ENCODE measurements at regions not wholly inside any gene's neighbourhood (a gene's known extent, or its start where the extent isn't known, plus 50 kb on each side); places are given as distances from the start of the nearest gene placed in this dataset.

- no peaks in the 10 kb centered on the region for H3K36me3 ChIP-seq
- TF ChIP-seq POLR2A (IDR thresholded peaks at IDR 0.05) (no peak), CTCF (IDR thresholded peaks at IDR 0.05) (no peak)
- H3K27me3 ChIP-seq, result no peaks in the 10 kb centered on the region
- H3K9me3 ChIP-seq, result no peaks in the 10 kb centered on the region
- no peak overlapping the region for H3K27ac ChIP-seq
- intact Hi-C loops (cut with DNase I), result no loop called here
- DNase-seq, result no peak
- no peak overlapping the region for H3K4me3 ChIP-seq
- no peak for ATAC-seq
- no peaks in the 10 kb centered on the region for H3K4me1 ChIP-seq
These were observed 619.8 kb upstream of the LCORL start for GRCh38 chr4:18641334-18641733.

DNA sequence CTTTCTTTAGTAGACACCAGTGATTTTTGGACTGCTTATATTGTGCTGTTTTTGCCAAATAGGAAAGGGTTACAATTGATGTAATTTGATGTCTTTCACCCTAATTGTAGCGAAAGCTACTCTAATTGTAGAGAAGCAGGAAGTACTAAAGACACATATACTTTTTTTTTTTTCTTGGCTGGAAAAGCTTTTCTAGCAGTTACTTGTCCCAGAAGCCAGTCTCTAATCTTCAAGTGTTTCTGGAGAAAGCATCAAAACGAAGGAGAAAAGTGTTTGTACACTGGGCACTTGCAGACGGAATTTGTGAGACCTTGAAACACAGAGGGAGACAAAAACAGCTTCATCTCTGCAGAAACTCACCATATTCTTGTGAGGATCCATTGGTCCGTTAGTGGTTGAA lies 616.5 kb upstream of the LCORL start:
- ATAC-seq, result no peak
- Histone ChIP-seq H3K9me3 (no peaks in the 10 kb centered on the region), H3K27me3 (peaks cover 0 to 6% (median 0%) of the 10 kb centered on the region in 9 donors), H3K4me3 (no peak overlapping the region), H3K4me1 (no peaks in the 10 kb centered on the region), H3K27ac (no peak overlapping the region), H3K36me3 (no peaks in the 10 kb centered on the region)
- no peak for TF ChIP-seq POLR2A (IDR thresholded peaks at IDR 0.05)
- TF ChIP-seq CTCF (IDR thresholded peaks at IDR 0.05), result no peak
- 40 to 55% (median 52%) methylated on average over 4 of the region's 4 CpGs for WGBS, 4 donors
- intact Hi-C loops (cut with DNase I), result no loop called here
- DNase-seq, result no peak

DNA sequence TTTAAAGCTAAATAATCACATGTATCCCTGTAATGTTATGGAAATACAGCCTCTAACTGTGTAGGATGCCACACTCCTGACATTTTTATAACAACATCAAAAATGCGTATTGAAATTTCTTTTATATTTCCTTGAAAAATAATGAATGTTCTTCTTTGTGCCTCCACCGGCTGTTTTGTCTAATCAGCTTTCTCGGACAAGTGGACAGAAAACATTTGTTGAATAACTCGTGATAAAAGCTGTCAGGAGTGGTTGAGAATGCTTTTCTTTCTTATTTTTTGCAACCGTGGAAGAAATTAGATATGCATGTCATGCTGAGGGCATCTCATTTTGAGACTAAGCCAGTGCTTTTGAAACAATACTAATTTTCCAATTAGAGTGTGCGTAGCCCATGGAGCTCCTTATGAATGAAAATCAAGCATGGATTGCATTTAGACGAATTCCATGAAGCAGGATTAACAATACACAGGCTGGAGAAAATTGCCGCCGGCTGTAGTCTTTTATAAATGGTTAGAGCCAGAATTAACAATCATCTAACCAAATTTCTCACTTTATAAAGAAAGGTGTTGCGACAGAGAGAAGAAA lies 614.5 kb upstream of the LCORL start:
- no peak for TF ChIP-seq CTCF (IDR thresholded peaks at IDR 0.05)
- no peak for TF ChIP-seq POLR2A (IDR thresholded peaks at IDR 0.05)
- ATAC-seq (no peak), DNase-seq (no peak)
- intact Hi-C loops (cut with DNase I), result no loop called here
- WGBS, 4 donors, result 49 to 58% (median 56%) methylated on average over 10 of the region's 10 CpGs
- Histone ChIP-seq H3K4me3 (no peak overlapping the region), H3K27me3 (peaks cover 0 to 6% (median 0%) of the 10 kb centered on the region in 9 donors), H3K4me1 (no peaks in the 10 kb centered on the region), H3K27ac (no peak overlapping the region), H3K36me3 (no peaks in the 10 kb centered on the region), H3K9me3 (peaks cover 0 to 4% (median 0%) of the 10 kb centered on the region in 12 donors)

GRCh38 chr4:18635531-18635930 lies 614.0 kb upstream of the LCORL start:
- DNase-seq (no peak), ATAC-seq (no peak)
- intact Hi-C loops (cut with DNase I), result no loop called here
- Histone ChIP-seq H3K4me3 (no peak overlapping the region), H3K36me3 (no peaks in the 10 kb centered on the region), H3K27me3 (peaks cover 0 to 6% (median 0%) of the 10 kb centered on the region in 9 donors), H3K27ac (no peak overlapping the region), H3K4me1 (no peaks in the 10 kb centered on the region), H3K9me3 (peaks cover 0 to 7% (median 0%) of the 10 kb centered on the region in 12 donors)
- WGBS, 4 donors, result 33 to 44% (median 35%) methylated on average over 3 of the region's 3 CpGs
- TF ChIP-seq CTCF (IDR thresholded peaks at IDR 0.05) (no peak), POLR2A (IDR thresholded peaks at IDR 0.05) (no peak)

All from heart left ventricle (tissue), 16 donors.